ENCODE measurements at regions not wholly inside any gene's neighbourhood (a gene's known extent, or its start where the extent isn't known, plus 50 kb on each side); places are given as distances from the start of the nearest gene placed in this dataset.

- no peak for DNase-seq (ENCODE audit: low read depth)
- H3K4me3 ChIP-seq (ENCODE audit: low read depth, low read length), result no peak overlapping the region
- TF ChIP-seq CTCF (conservative IDR thresholded peaks at IDR 0.05; ENCODE audit: low read depth, low read length), result no peak
Observed at GRCh38 chr7:138369797-138370196, 90.3 kb upstream of the TRIM24 start.

DNA sequence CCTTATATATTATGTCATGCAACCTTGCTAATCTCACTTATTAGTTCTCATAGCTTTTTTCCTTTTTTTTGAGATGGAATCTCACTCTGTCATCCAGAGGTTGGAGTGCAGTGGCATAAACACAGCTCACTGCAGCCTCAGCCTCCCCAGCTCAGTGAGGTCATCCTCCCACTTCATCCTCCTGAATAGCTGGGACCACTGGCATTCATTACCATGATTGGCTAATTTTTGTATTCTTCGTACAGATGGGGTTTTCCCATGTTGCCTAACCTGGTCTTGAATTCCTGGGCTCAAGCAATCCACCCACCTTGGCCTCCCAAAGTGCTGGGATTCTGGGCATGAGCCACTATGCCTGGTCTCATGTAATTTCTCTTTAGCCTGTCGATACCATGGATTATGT, 89.1 kb upstream of the TRIM24 start:
- no peak for TF ChIP-seq CTCF (conservative IDR thresholded peaks at IDR 0.05; ENCODE audit: low read depth, low read length)
- no peak overlapping the region for H3K4me3 ChIP-seq (ENCODE audit: low read depth, low read length)
- no peak for DNase-seq (ENCODE audit: low read depth)

- no peak for TF ChIP-seq CTCF (conservative IDR thresholded peaks at IDR 0.05; ENCODE audit: low read depth, low read length)
- no peak for DNase-seq (ENCODE audit: low read depth)
- no peak overlapping the region for H3K4me3 ChIP-seq (ENCODE audit: low read depth, low read length)
Observed at GRCh38 chr7:138374119-138374693, 85.9 kb upstream of the TRIM24 start.

DNA sequence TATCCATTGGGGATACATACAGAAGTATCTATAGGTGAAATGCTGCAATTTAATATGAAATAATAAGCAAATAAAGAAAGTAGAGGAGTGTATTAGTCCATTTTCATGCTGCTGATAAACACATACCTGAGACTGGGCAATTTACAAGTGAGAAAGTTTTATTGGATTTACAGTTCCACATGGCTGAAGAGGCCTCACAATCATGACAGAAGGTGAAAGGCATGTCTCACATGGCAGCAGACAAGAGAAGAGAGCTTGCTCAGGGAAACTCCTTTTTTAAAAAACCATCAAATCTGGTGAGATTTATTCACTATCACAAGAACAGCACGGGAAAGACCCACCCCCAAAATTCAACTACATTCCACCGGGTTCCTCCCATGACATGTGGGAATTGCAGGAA, 82.8 kb upstream of the TRIM24 start:
- no peak for TF ChIP-seq CTCF (conservative IDR thresholded peaks at IDR 0.05; ENCODE audit: low read depth, low read length)
- DNase-seq (ENCODE audit: low read depth), result no peak
- H3K4me3 ChIP-seq (ENCODE audit: low read depth, low read length), result no peak overlapping the region

DNA sequence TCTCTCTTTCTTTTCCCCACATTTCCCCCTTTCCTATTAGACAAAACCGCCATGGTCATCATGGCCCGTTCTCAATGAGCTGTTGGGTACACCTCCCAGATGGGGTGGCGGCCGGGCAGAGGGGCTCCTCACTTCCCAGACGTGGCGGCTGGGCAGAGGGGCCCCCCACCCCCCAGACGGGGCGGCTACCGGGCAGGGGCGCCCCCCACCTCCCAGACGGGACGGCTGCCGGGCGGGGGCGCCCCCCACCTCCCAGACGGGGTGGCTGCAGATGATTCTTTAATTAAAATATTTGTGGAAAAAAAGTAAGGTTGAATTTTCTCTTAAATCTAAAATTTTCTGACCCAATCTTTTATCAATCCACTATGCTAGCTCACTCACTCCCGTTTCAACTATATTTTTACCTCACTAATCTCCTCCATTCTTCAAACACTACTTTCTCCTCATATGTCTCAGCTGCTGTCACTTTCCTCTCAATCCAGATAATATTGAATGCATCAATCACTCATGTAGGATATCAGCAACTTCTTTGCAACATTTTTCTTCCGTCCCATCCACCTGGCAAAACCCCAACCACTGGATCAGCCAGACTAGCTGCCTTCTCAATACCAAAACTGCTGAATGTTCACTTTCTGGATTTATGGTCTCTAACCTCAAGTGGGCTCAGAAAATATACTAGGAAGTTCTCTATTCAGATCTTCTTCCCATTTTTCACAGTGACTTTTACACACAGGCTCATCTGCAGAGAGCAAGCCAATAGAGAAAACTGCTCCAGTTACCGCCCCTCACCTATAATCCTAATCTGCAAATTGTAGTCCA, 81.1 kb upstream of the TRIM24 start:
- no peak overlapping the region for H3K4me3 ChIP-seq (ENCODE audit: low read depth, low read length)
- DNase-seq (ENCODE audit: low read depth), result no peak
- TF ChIP-seq CTCF (conservative IDR thresholded peaks at IDR 0.05; ENCODE audit: low read depth, low read length), result no peak

- no peak for DNase-seq (ENCODE audit: low read depth)
- TF ChIP-seq CTCF (conservative IDR thresholded peaks at IDR 0.05; ENCODE audit: low read depth, low read length), result no peak
- no peak overlapping the region for H3K4me3 ChIP-seq (ENCODE audit: low read depth, low read length)
Observed at GRCh38 chr7:138382862-138383565, 77.0 kb upstream of the TRIM24 start.
